Smooth muscle cell (in vitro differentiated cells): ENCODE measurements at regions not wholly inside any gene's neighbourhood (a gene's known extent, or its start where the extent isn't known, plus 50 kb on each side); places are given as distances from the start of the nearest gene placed in this dataset.
"Not testable (repeated sequence)": the region's sequence is repeated elsewhere in the genome, so short reads cannot be mapped to it uniquely, and the experiment has no call there.

Experiments used
- DNase-seq: peaks from one replicate; lab custom pipeline; 2025; ENCODE audit not compliant: unreplicated experiment; lab: John Stamatoyannopoulos, UW
- H2AFZ ChIP-seq: fragments of 200-600 bp; sonication (generic); 2 replicates; pipeline ENCODE4 v1.6.0; 2016; ENCODE audit warnings: antibody characterized with exemption, low read depth, mild to moderate bottlenecking
- H3F3A ChIP-seq: fragments of 200-600 bp; sonication (generic); 2 replicates; pipeline ENCODE4 v1.6.0; 2017; ENCODE audit warnings: antibody characterized with exemption, low read depth
- H3K27ac ChIP-seq: fragments of 200-600 bp; sonication (generic); 2 replicates; pipeline ENCODE4 v1.5.1; 2016; ENCODE audit warnings: low read depth, mild to moderate bottlenecking
- H3K27me3 ChIP-seq: fragments of 200-600 bp; sonication (generic); 2 replicates; pipeline ENCODE4 v1.6.1; 2016; ENCODE audit warnings: low read depth, mild to moderate bottlenecking
- H3K36me3 ChIP-seq: fragments of 200-600 bp; sonication (generic); 2 replicates; pipeline ENCODE4 v1.5.1; 2016; ENCODE audit warnings: low read depth
- H3K4me1 ChIP-seq: fragments of 200-600 bp; sonication (generic); 2 replicates; pipeline ENCODE4 v1.5.1; 2016; ENCODE audit warnings: low read depth
- H3K4me2 ChIP-seq: fragments of 200-600 bp; sonication (generic); 2 replicates; pipeline ENCODE4 v1.6.0; 2016; ENCODE audit warnings: mild to moderate bottlenecking
- H3K4me3 ChIP-seq: fragments of 200-600 bp; sonication (generic); 2 replicates; pipeline ENCODE4 v1.5.1; 2016; ENCODE audit warnings: mild to moderate bottlenecking
- H3K79me2 ChIP-seq: fragments of 200-600 bp; sonication (generic); 2 replicates; pipeline ENCODE4 v1.6.0; 2016; ENCODE audit warnings: low read depth, mild to moderate bottlenecking
- H3K9ac ChIP-seq: fragments of 200-600 bp; sonication (generic); 2 replicates; pipeline ENCODE4 v1.6.0; 2016; ENCODE audit warnings: low read depth
- H3K9me3 ChIP-seq: fragments of 200-600 bp; sonication (generic); replicated peaks from 2 replicates; pipeline ENCODE4 v1.5.1; 2016; ENCODE audit warnings: low read depth
- H4K20me1 ChIP-seq: fragments of 200-600 bp; sonication (generic); 2 replicates; pipeline ENCODE4 v1.6.0; 2016; ENCODE audit warnings: low read depth
- WGBS: methylation state at CpG from one replicate; pipeline ENCODE4 v1.1.7; 2016; ENCODE audit warnings: low lambda C conversion rate; 5-methylcytosine and 5-hydroxymethylcytosine counted together
- TF ChIP-seq, protein P1 (sequence below): fragments of 200-600 bp; sonication (generic); IDR thresholded peaks from 2 replicates; pipeline ENCODE4 v1.5.1; 2017; ENCODE audit warnings: borderline replicate concordance, mild to moderate bottlenecking, antibody characterized with exemption; ENCODE audit not compliant: insufficient read depth, poor library complexity, severe bottlenecking

- Histone ChIP-seq H3K4me2 (no peak overlapping the region), H3F3A (no peaks in the 10 kb centered on the region), H4K20me1 (peaks cover 4% of the 10 kb centered on the region), H3K9me3 (no peaks in the 10 kb centered on the region), H3K9ac (no peak overlapping the region), H3K27ac (no peak overlapping the region), H3K4me3 (no peak overlapping the region), H3K79me2 (no peaks in the 10 kb centered on the region), H2AFZ (no peak overlapping the region), H3K27me3 (no peaks in the 10 kb centered on the region), H3K36me3 (no peaks in the 10 kb centered on the region), H3K4me1 (peaks cover 10% of the 10 kb centered on the region)
- TF ChIP-seq, protein P1, sequence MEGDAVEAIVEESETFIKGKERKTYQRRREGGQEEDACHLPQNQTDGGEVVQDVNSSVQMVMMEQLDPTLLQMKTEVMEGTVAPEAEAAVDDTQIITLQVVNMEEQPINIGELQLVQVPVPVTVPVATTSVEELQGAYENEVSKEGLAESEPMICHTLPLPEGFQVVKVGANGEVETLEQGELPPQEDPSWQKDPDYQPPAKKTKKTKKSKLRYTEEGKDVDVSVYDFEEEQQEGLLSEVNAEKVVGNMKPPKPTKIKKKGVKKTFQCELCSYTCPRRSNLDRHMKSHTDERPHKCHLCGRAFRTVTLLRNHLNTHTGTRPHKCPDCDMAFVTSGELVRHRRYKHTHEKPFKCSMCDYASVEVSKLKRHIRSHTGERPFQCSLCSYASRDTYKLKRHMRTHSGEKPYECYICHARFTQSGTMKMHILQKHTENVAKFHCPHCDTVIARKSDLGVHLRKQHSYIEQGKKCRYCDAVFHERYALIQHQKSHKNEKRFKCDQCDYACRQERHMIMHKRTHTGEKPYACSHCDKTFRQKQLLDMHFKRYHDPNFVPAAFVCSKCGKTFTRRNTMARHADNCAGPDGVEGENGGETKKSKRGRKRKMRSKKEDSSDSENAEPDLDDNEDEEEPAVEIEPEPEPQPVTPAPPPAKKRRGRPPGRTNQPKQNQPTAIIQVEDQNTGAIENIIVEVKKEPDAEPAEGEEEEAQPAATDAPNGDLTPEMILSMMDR, result no peak
- WGBS, result 100% methylated on average over 3 of the region's 3 CpGs
- no peak for DNase-seq
These were observed 91.8 kb upstream of the FOXN3 start for GRCh38 chr14:89508863-89509262.

DNA sequence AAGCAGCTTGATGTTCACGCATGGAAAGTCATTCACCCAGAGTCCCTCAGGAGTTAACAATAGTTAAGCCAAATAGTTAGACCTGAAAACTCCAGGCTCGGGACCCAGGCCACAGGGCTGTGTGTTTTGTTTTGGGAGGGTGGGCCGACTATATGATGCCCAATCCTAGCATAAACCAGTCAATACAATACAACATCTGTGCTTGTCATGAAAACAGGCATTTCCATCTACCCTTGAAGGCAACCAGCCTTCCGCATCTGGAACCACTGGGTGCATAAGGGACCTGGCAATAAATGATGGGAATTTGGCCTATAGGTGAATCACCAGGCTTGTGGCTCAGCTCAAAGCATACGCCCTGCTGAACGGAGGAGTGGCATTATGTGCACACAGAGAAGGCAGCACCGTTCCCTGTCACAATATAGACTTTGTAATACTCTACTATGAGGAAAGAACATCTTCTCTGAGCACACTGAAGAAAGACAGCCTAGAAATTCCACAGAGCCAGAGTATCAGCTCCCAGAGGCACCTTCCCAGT, 91.0 kb upstream of the FOXN3 start:
- H3K4me2 ChIP-seq, result peak overlapping the region; percentile 44
- H3K27me3 ChIP-seq, result no peaks in the 10 kb centered on the region
- no peak overlapping the region for H3K4me3 ChIP-seq
- WGBS, result 74% methylated on average over 7 of the region's 7 CpGs
- no peaks in the 10 kb centered on the region for H3K79me2 ChIP-seq
- no peaks in the 10 kb centered on the region for H3K9me3 ChIP-seq
- DNase-seq, result no peak
- H3K27ac ChIP-seq, result peak overlapping the region; percentile 61
- no peak overlapping the region for H2AFZ ChIP-seq
- no peak overlapping the region for H3K9ac ChIP-seq
- TF ChIP-seq, protein P1, result no peak
- no peaks in the 10 kb centered on the region for H3F3A ChIP-seq
- peaks cover 10% of the 10 kb centered on the region for H3K4me1 ChIP-seq
- no peaks in the 10 kb centered on the region for H3K36me3 ChIP-seq
- H4K20me1 ChIP-seq, result peaks cover 4% of the 10 kb centered on the region

DNA sequence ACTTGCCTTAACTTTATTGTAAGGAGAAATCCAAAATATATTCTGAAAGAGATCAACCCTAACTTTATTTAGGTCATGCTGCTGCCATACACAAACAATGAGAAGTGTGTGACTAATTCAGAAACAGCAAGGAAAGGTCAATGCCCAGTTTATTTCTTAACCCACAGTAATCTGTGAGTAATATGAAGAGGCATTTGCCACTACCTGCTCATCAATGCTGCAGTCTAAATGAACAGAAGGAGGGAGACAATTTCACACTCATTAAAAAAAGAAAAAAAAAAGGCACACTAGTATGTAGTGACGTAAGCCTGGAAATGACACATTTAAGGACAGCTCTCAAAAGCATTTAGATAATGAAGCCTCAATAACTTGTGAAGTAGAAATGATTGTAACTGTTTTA, 90.5 kb upstream of the FOXN3 start:
- peak overlapping the region; percentile 48 for H3K9ac ChIP-seq
- H3K9me3 ChIP-seq, result no peaks in the 10 kb centered on the region
- peak overlapping the region; percentile 44 for H3K4me2 ChIP-seq
- H4K20me1 ChIP-seq, result peaks cover 4% of the 10 kb centered on the region
- H3F3A ChIP-seq, result no peaks in the 10 kb centered on the region
- H3K27ac ChIP-seq, result peak overlapping the region; percentile 61
- peaks cover 10% of the 10 kb centered on the region for H3K4me1 ChIP-seq
- WGBS, result 29% methylated on average over 1 of the region's 1 CpG
- TF ChIP-seq, protein P1, result no peak
- no peak for DNase-seq
- H3K4me3 ChIP-seq, result no peak overlapping the region
- no peaks in the 10 kb centered on the region for H3K36me3 ChIP-seq
- H3K27me3 ChIP-seq, result no peaks in the 10 kb centered on the region
- H3K79me2 ChIP-seq, result no peaks in the 10 kb centered on the region
- H2AFZ ChIP-seq, result no peak overlapping the region

DNA sequence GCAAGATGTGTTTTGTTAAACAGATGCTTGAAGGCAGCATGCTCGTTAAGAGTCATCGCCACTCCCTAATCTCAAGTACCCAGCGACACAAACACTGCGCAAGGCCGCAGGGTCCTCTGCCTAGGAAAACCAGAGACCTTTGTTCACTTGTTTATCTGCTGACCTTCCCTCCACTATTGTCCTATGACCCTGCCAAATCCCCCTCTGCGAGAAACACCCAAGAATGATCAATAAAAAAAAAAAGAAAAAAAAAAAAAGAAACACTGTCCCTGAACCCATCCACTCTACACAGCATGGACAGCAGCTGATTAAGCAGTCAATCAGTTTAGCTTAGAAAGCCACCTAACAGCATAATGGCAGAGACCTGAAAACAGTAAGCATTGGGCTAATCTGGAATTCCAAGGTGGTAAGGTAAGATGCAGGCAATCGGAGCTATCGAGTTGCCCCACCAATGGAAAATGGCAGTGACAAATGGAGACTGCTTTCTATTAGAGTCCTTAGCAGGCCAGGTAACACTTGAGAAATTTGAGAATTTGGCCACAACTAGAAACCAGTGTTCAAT, 89.9 kb upstream of the FOXN3 start:
- not testable (repeated sequence) for H2AFZ ChIP-seq, H3K9me3 ChIP-seq, H3K79me2 ChIP-seq, H4K20me1 ChIP-seq, H3F3A ChIP-seq, H3K27me3 ChIP-seq, DNase-seq, H3K36me3 ChIP-seq, H3K4me1 ChIP-seq, H3K4me3 ChIP-seq
- Histone ChIP-seq H3K27ac (peak overlapping the region; percentile 61), H3K4me2 (peak overlapping the region; percentile 44), H3K9ac (peak overlapping the region; percentile 48)
- 88% methylated on average over 8 of the region's 8 CpGs for WGBS
